Right lobe of liver (tissue), 4 donors: ENCODE measurements at regions not wholly inside any gene's neighbourhood (a gene's known extent, or its start where the extent isn't known, plus 50 kb on each side); places are given as distances from the start of the nearest gene placed in this dataset.
"Not testable (repeated sequence)": the region's sequence is repeated elsewhere in the genome, so short reads cannot be mapped to it uniquely, and the experiment has no call there.

Source experiments
- POLR2A ChIP-seq: fragments of 450-650 bp; IDR thresholded peaks from one replicate; pipeline ENCODE4 v1.6.1; 2017; ENCODE audit warnings: antibody characterized with exemption, mild to moderate bottlenecking
- TF ChIP-seq, protein P1 (sequence below), 4 donors: fragments of 200-600 bp in 3 of 4; fragments of 450-650 bp in 1 of 4; IDR thresholded peaks; one replicate each; pipeline versions ENCODE4 v1.5.1 to v1.8.0; 2016 to 2022; ENCODE audit warnings: antibody characterized with exemption in 4 of 4, mild to moderate bottlenecking in 2 of 4
- donor health status: DM: no; HTN: no; CAD: no.
- donor health status: DM: no; HTN: no; CAD: no.
- donor health status: DM: no; HTN: yes; CAD: no.

GRCh38 chr1:223951551-223951950 lies 105.8 kb upstream of the TP53BP2 start:
- TF ChIP-seq, protein P1, sequence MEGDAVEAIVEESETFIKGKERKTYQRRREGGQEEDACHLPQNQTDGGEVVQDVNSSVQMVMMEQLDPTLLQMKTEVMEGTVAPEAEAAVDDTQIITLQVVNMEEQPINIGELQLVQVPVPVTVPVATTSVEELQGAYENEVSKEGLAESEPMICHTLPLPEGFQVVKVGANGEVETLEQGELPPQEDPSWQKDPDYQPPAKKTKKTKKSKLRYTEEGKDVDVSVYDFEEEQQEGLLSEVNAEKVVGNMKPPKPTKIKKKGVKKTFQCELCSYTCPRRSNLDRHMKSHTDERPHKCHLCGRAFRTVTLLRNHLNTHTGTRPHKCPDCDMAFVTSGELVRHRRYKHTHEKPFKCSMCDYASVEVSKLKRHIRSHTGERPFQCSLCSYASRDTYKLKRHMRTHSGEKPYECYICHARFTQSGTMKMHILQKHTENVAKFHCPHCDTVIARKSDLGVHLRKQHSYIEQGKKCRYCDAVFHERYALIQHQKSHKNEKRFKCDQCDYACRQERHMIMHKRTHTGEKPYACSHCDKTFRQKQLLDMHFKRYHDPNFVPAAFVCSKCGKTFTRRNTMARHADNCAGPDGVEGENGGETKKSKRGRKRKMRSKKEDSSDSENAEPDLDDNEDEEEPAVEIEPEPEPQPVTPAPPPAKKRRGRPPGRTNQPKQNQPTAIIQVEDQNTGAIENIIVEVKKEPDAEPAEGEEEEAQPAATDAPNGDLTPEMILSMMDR (IDR thresholded peaks at IDR 0.05) = not testable (repeated sequence)
- not testable (repeated sequence) for TF ChIP-seq POLR2A
